GM12891 (cell line): ENCODE measurements at regions not wholly inside any gene's neighbourhood (a gene's known extent, or its start where the extent isn't known, plus 50 kb on each side); places are given as distances from the start of the nearest gene placed in this dataset.
"Not testable (repeated sequence)": the region's sequence is repeated elsewhere in the genome, so short reads cannot be mapped to it uniquely, and the experiment has no call there.

Experiments used
- POLR2A ChIP-seq: IDR thresholded peaks from 2 replicates; pipeline ENCODE4 v1.6.1; 2011; ENCODE audit warnings: low read depth, low read length, control low read depth
- POLR2AphosphoS5 ChIP-seq: IDR thresholded peaks from 2 replicates; pipeline ENCODE4 v1.6.1; 2011; ENCODE audit warnings: low read depth, low read length, control low read depth
- POU2F2 ChIP-seq: IDR thresholded peaks from 2 replicates; pipeline ENCODE4 v1.6.1; 2011; ENCODE audit warnings: low read depth, mild to moderate bottlenecking, control low read depth, low read length, moderate library complexity
- SPI1 ChIP-seq: IDR thresholded peaks from 2 replicates; pipeline ENCODE4 v1.6.1; 2011; ENCODE audit warnings: low read depth, low read length, control low read depth
- TAF1 ChIP-seq: IDR thresholded peaks from 2 replicates; pipeline ENCODE4 v1.6.1; 2011; ENCODE audit warnings: low read depth, low read length, control low read depth

GRCh38 chr1:121116522-121117297 is 67.4 kb downstream of the FAM72B start:
- not testable (repeated sequence) for TF ChIP-seq POLR2A, TAF1, POU2F2, POLR2AphosphoS5, SPI1
